ENCODE measurements at regions not wholly inside any gene's neighbourhood (a gene's known extent, or its start where the extent isn't known, plus 50 kb on each side); places are given as distances from the start of the nearest gene placed in this dataset.

DNA sequence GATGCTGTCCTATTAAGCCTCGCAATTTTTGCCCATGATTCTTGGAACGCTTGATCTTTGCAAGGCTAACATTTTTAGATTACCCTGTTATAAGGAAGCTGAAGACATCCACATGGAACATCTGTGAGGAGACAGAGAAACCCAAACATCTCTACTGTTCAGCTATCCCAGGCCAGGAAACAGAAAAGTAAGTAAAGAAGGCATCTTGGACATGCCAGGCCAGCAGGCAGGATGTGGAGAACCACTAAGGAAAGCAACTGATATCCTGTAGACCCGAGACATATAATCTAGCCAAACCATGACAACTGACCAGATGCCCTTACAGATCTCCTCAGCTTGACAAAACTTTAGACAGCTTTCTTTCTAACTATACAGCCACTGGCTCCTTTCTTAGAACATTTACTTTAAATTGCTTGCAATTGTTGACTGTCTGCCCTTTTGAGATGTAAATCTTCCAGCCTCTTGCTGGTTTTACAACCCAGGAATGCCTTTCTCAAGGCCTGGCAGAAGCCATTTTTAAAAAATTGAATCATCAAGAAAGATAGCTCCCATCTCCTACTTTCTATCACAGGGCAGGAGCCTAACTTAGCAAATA lies 255.8 kb upstream of the DACH1 start:
- TF ChIP-seq, protein P1, sequence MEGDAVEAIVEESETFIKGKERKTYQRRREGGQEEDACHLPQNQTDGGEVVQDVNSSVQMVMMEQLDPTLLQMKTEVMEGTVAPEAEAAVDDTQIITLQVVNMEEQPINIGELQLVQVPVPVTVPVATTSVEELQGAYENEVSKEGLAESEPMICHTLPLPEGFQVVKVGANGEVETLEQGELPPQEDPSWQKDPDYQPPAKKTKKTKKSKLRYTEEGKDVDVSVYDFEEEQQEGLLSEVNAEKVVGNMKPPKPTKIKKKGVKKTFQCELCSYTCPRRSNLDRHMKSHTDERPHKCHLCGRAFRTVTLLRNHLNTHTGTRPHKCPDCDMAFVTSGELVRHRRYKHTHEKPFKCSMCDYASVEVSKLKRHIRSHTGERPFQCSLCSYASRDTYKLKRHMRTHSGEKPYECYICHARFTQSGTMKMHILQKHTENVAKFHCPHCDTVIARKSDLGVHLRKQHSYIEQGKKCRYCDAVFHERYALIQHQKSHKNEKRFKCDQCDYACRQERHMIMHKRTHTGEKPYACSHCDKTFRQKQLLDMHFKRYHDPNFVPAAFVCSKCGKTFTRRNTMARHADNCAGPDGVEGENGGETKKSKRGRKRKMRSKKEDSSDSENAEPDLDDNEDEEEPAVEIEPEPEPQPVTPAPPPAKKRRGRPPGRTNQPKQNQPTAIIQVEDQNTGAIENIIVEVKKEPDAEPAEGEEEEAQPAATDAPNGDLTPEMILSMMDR (conservative IDR thresholded peaks at IDR 0.05; ENCODE audit: low read depth, low read length) = no peak
- TF ChIP-seq EZH2 (IDR thresholded peaks at IDR 0.05; ENCODE audit: low read length, unreplicated experiment) = no peak
